ENCODE measurements at regions not wholly inside any gene's neighbourhood (a gene's known extent, or its start where the extent isn't known, plus 50 kb on each side); places are given as distances from the start of the nearest gene placed in this dataset.
"Not testable (repeated sequence)": the region's sequence is repeated elsewhere in the genome, so short reads cannot be mapped to it uniquely, and the experiment has no call there.

GRCh38 chr10:38252551-38252950 is 158.4 kb downstream of the ZNF37A start:
- ATAC-seq; H3K27me3 Mint-ChIP-seq (ENCODE audit: insufficient read depth, low read depth, poor library complexity): not testable (repeated sequence)
- peaks cover 87% of the 10 kb centered on the region for H3K9me3 Mint-ChIP-seq

GRCh38 chr10:38267555-38267954 is 173.4 kb downstream of the ZNF37A start:
- H3K36me3 Mint-ChIP-seq (ENCODE audit: low read depth) = peaks cover 12% of the 10 kb centered on the region
- peaks cover 65% of the 10 kb centered on the region for H3K9me3 Mint-ChIP-seq
- not testable (repeated sequence) for H3K4me1 ChIP-seq (ENCODE audit: insufficient read depth); H3K27me3 ChIP-seq (ENCODE audit: insufficient read depth); H3K27ac ChIP-seq (ENCODE audit: low read depth); H3K4me1 Mint-ChIP-seq; H3K4me3 Mint-ChIP-seq; H3K27ac Mint-ChIP-seq; H3K27me3 Mint-ChIP-seq (ENCODE audit: insufficient read depth, low read depth, poor library complexity); H3K9me2 ChIP-seq (ENCODE audit: insufficient read depth); H3F3A ChIP-seq (replicated peaks; ENCODE audit: low read depth); H3K79me2 ChIP-seq (replicated peaks; ENCODE audit: insufficient read depth); H3K4me3 ChIP-seq; DNase-seq (ENCODE audit: low spot score); H3K4me2 ChIP-seq; H3K36me3 ChIP-seq (ENCODE audit: insufficient read depth); H2AFZ ChIP-seq; ATAC-seq; H4K20me1 ChIP-seq (replicated peaks; ENCODE audit: insufficient read depth)

More at GRCh38 chr10:38252551-38252950, 158.4 kb downstream of the ZNF37A start:
- not testable (repeated sequence) for H3K27ac ChIP-seq (ENCODE audit: low read depth); H3K27ac Mint-ChIP-seq; H2AFZ ChIP-seq; H3K4me2 ChIP-seq; H3F3A ChIP-seq (replicated peaks; ENCODE audit: low read depth); H3K79me2 ChIP-seq (replicated peaks; ENCODE audit: insufficient read depth); H3K4me1 Mint-ChIP-seq; H3K36me3 ChIP-seq (ENCODE audit: insufficient read depth); H3K9me2 ChIP-seq (ENCODE audit: insufficient read depth); H3K4me3 ChIP-seq; H3K4me3 Mint-ChIP-seq; H3K4me1 ChIP-seq (ENCODE audit: insufficient read depth); H4K20me1 ChIP-seq (replicated peaks; ENCODE audit: insufficient read depth); DNase-seq (ENCODE audit: low spot score); H3K27me3 ChIP-seq (ENCODE audit: insufficient read depth)
- H3K36me3 Mint-ChIP-seq (ENCODE audit: low read depth) = peaks cover 32% of the 10 kb centered on the region
- TF ChIP-seq CTCF (conservative IDR thresholded peaks at IDR 0.05; ENCODE audit: low read depth in 2 of 2) = 0 out of 4 replicates have a peak, but pooled peaks of 1 of the 2 experiments have one; percentile 14

GRCh38 chr10:38271031-38271430 is 176.9 kb downstream of the ZNF37A start:
- not testable (repeated sequence) for H3K27ac Mint-ChIP-seq

GRCh38 chr10:38274879-38275278 is 180.7 kb downstream of the ZNF37A start:
- not testable (repeated sequence) for H3K4me1 Mint-ChIP-seq; H2AFZ ChIP-seq; DNase-seq (ENCODE audit: low spot score); H3K27me3 ChIP-seq (ENCODE audit: insufficient read depth); ATAC-seq; H3F3A ChIP-seq (replicated peaks; ENCODE audit: low read depth); H4K20me1 ChIP-seq (replicated peaks; ENCODE audit: insufficient read depth); H3K4me3 ChIP-seq; H3K27ac ChIP-seq (ENCODE audit: low read depth); H3K79me2 ChIP-seq (replicated peaks; ENCODE audit: insufficient read depth); H3K4me3 Mint-ChIP-seq; H3K4me2 ChIP-seq; H3K9me2 ChIP-seq (ENCODE audit: insufficient read depth); H3K27ac Mint-ChIP-seq; H3K4me1 ChIP-seq (ENCODE audit: insufficient read depth); H3K36me3 Mint-ChIP-seq (ENCODE audit: low read depth); H3K36me3 ChIP-seq (ENCODE audit: insufficient read depth); H3K27me3 Mint-ChIP-seq (ENCODE audit: insufficient read depth, low read depth, poor library complexity)
- H3K9me3 Mint-ChIP-seq = peaks cover 80% of the 10 kb centered on the region

More at GRCh38 chr10:38271031-38271430, 176.9 kb downstream of the ZNF37A start:
- H3F3A ChIP-seq (replicated peaks; ENCODE audit: low read depth); H3K36me3 ChIP-seq (ENCODE audit: insufficient read depth); H3K4me1 ChIP-seq (ENCODE audit: insufficient read depth); H2AFZ ChIP-seq; ATAC-seq; H3K27ac ChIP-seq (ENCODE audit: low read depth); H3K27me3 Mint-ChIP-seq (ENCODE audit: insufficient read depth, low read depth, poor library complexity); H3K4me3 Mint-ChIP-seq; H3K79me2 ChIP-seq (replicated peaks; ENCODE audit: insufficient read depth); DNase-seq (ENCODE audit: low spot score); H3K27me3 ChIP-seq (ENCODE audit: insufficient read depth); H3K4me1 Mint-ChIP-seq; H3K4me2 ChIP-seq; H3K9me2 ChIP-seq (ENCODE audit: insufficient read depth); H4K20me1 ChIP-seq (replicated peaks; ENCODE audit: insufficient read depth); H3K36me3 Mint-ChIP-seq (ENCODE audit: low read depth); H3K4me3 ChIP-seq: not testable (repeated sequence)
- peaks cover 89% of the 10 kb centered on the region for H3K9me3 Mint-ChIP-seq

- H3K36me3 ChIP-seq (ENCODE audit: insufficient read depth); H4K20me1 ChIP-seq (replicated peaks; ENCODE audit: insufficient read depth); H3K27ac ChIP-seq (ENCODE audit: low read depth); H3K4me3 ChIP-seq; H3K27ac Mint-ChIP-seq; H3K79me2 ChIP-seq (replicated peaks; ENCODE audit: insufficient read depth); H3F3A ChIP-seq (replicated peaks; ENCODE audit: low read depth); H3K4me2 ChIP-seq; H3K9me2 ChIP-seq (ENCODE audit: insufficient read depth); H3K4me1 Mint-ChIP-seq; ATAC-seq; DNase-seq (ENCODE audit: low spot score); H3K27me3 ChIP-seq (ENCODE audit: insufficient read depth); H3K4me1 ChIP-seq (ENCODE audit: insufficient read depth); H3K27me3 Mint-ChIP-seq (ENCODE audit: insufficient read depth, low read depth, poor library complexity); H2AFZ ChIP-seq; H3K4me3 Mint-ChIP-seq: not testable (repeated sequence)
- Mint-ChIP-seq H3K36me3 (ENCODE audit: low read depth) (peaks cover 16% of the 10 kb centered on the region), H3K9me3 (peaks cover 82% of the 10 kb centered on the region)
Measured at GRCh38 chr10:38292560-38292959, 198.4 kb downstream of the ZNF37A start.

- peaks cover 81% of the 10 kb centered on the region for H3K9me3 Mint-ChIP-seq
- not testable (repeated sequence) for H3K9me2 ChIP-seq (ENCODE audit: insufficient read depth); ATAC-seq
Measured at GRCh38 chr10:38310111-38310510, 216.0 kb downstream of the ZNF37A start.

More at GRCh38 chr10:38310111-38310510, 216.0 kb downstream of the ZNF37A start:
- H3K27ac ChIP-seq (ENCODE audit: low read depth); H3K36me3 ChIP-seq (ENCODE audit: insufficient read depth); H3K4me2 ChIP-seq; H3K4me1 Mint-ChIP-seq; H3K27ac Mint-ChIP-seq; H3K79me2 ChIP-seq (replicated peaks; ENCODE audit: insufficient read depth); H3K4me3 Mint-ChIP-seq; H3K27me3 Mint-ChIP-seq (ENCODE audit: insufficient read depth, low read depth, poor library complexity); H3K4me1 ChIP-seq (ENCODE audit: insufficient read depth); H3K4me3 ChIP-seq; H3F3A ChIP-seq (replicated peaks; ENCODE audit: low read depth); DNase-seq (ENCODE audit: low spot score); H3K27me3 ChIP-seq (ENCODE audit: insufficient read depth); H2AFZ ChIP-seq; H4K20me1 ChIP-seq (replicated peaks; ENCODE audit: insufficient read depth): not testable (repeated sequence)
- peaks cover 14% of the 10 kb centered on the region for H3K36me3 Mint-ChIP-seq (ENCODE audit: low read depth)
